NT2/D1 (cell line): ENCODE measurements at regions not wholly inside any gene's neighbourhood (a gene's known extent, or its start where the extent isn't known, plus 50 kb on each side); places are given as distances from the start of the nearest gene placed in this dataset.

Experiments used
- YY1 ChIP-seq: IDR thresholded peaks from 2 replicates; pipeline ENCODE4 v1.6.1; 2011; ENCODE audit not compliant: insufficient read length, insufficient read depth
- ZNF274 ChIP-seq: IDR thresholded peaks from 2 replicates; pipeline ENCODE4 v1.6.1; 2011; ENCODE audit warnings: mild to moderate bottlenecking, low read depth, low read length

GRCh38 chr14:101019990-101020710 lies 116.6 kb upstream of the RTL1 start:
- TF ChIP-seq YY1 (no peak), ZNF274 (no peak)
